ENCODE measurements at regions not wholly inside any gene's neighbourhood (a gene's known extent, or its start where the extent isn't known, plus 50 kb on each side); places are given as distances from the start of the nearest gene placed in this dataset.

GRCh38 chr16:72389791-72390190 is 217.8 kb upstream of the PMFBP1 start:
- CTCF ChIA-PET (ENCODE audit: partially characterized antibody): interaction anchor here (2.0 to 3.3 kb wide), 2 partner anchors 11 to 265 kb away, joined by 6 to 13 read pairs; no protein-coding TSS in a partner anchor
- Histone ChIP-seq H3K4me1 (replicated peaks in 1 of 4; ENCODE audit: control insufficient read depth in 3 of 4, insufficient read depth in 4 of 4, low read length in 3 of 4) (no peaks in the 10 kb centered on the region), H4K8ac (ENCODE audit: extremely low read depth, insufficient read depth, low read length) (no peak overlapping the region), H3K79me2 (ENCODE audit: control insufficient read depth in 1 of 2, insufficient read depth in 2 of 2, low read length in 2 of 2) (no peaks in the 10 kb centered on the region), H4K20me1 (replicated peaks in 1 of 2; ENCODE audit: control insufficient read depth in 1 of 2, insufficient read depth in 2 of 2, low read length in 2 of 2) (no peaks in the 10 kb centered on the region), H3K23ac (ENCODE audit: insufficient read length) (no peak overlapping the region), H4K5ac (ENCODE audit: insufficient read length, low read depth, low read length) (no peak overlapping the region), H3K4me3 (ENCODE audit: extremely low read depth in 1 of 4, insufficient read depth in 2 of 4, low read depth in 3 of 4, low read length in 4 of 4) (no peak overlapping the region), H3K27me3 (replicated peaks in 1 of 4; ENCODE audit: control insufficient read depth in 3 of 4, extremely low read depth in 1 of 4, insufficient read depth in 3 of 4, low read length in 3 of 4) (no peaks in the 10 kb centered on the region), H2AK5ac (ENCODE audit: low read depth, low read length) (no peak overlapping the region), H2BK20ac (ENCODE audit: low read length) (no peak overlapping the region), H3K9me3 (ENCODE audit: insufficient read depth in 2 of 2, low read depth in 1 of 2, low read length in 1 of 2) (peaks cover 3 to 4% of the 10 kb centered on the region in 2 experiments; a peak in 2 of 4 replicates), H3K36me3 (ENCODE audit: control insufficient read depth in 2 of 4, insufficient read depth in 4 of 4, low read length in 3 of 4) (peaks cover 0 to 3% (median 1%) of the 10 kb centered on the region in 4 experiments; a peak in 3 of 8 replicates), H3K79me1 (ENCODE audit: low read depth, low read length) (no peaks in the 10 kb centered on the region), H2AFZ (ENCODE audit: low read length) (no peak overlapping the region), H2BK5ac (ENCODE audit: low read depth, low read length) (no peak overlapping the region), H2BK12ac (ENCODE audit: low read depth, low read length) (no peak overlapping the region), H3K27ac (ENCODE audit: low read depth, low read length) (no peak overlapping the region), H3K14ac (ENCODE audit: insufficient read length) (no peak overlapping the region), H4K91ac (replicated peaks; ENCODE audit: insufficient read length, low read length) (no peak overlapping the region), H3K23me2 (ENCODE audit: low read depth, low read length) (no peaks in the 10 kb centered on the region), H3K18ac (ENCODE audit: extremely low read depth, low read length) (no peak overlapping the region), H2BK15ac (ENCODE audit: low read length) (no peak overlapping the region), H3K4me2 (ENCODE audit: insufficient read depth in 1 of 2, low read depth in 2 of 2, low read length in 2 of 2) (no peak overlapping the region), H3K4ac (replicated peaks; ENCODE audit: insufficient read length, low read depth, low read length) (no peak overlapping the region), H3K9ac (replicated peaks in 1 of 4; ENCODE audit: extremely low read depth in 1 of 4, low read depth in 3 of 4, low read length in 3 of 4) (no peak overlapping the region), H2BK120ac (replicated peaks; ENCODE audit: low read depth, low read length) (no peak overlapping the region), H3K56ac (replicated peaks; ENCODE audit: insufficient read length, low read depth, low read length) (no peak overlapping the region)
- no peak for FAIRE-seq
- no peak for TF ChIP-seq ASH2L (IDR thresholded peaks at IDR 0.05; ENCODE audit: low read length)
- WGBS, 2 experiments (ENCODE audit: extremely low coverage in 1 of 2, insufficient coverage in 1 of 2, insufficient read length in 1 of 2, insufficient replicate concordance in 2 of 2, low coverage in 1 of 2, low lambda C conversion rate in 2 of 2, missing lambda C conversion rate in 1 of 2): 90% methylated on average over 3 of the region's 3 CpGs; no CpG with 5 or more reads in 1 of the 2 experiments
- DNase-seq (ENCODE audit: low read depth in 1 of 2, low spot score in 2 of 2): no peak
- POLR2A ChIA-PET (ENCODE audit: partially characterized antibody): interaction anchor here (2.6 kb wide), 1 partner anchor 9 kb away, joined by 8 read pairs; no protein-coding TSS in a partner anchor
